Sigmoid colon (tissue), 3 donors: ENCODE measurements at regions not wholly inside any gene's neighbourhood (a gene's known extent, or its start where the extent isn't known, plus 50 kb on each side); places are given as distances from the start of the nearest gene placed in this dataset.

Experiments used
- POLR2A ChIP-seq, 2 donors: fragments of 450-650 bp; IDR thresholded peaks; one replicate each; pipeline ENCODE4 v1.6.1; 2016; ENCODE audit warnings: antibody characterized with exemption in 2 of 2, mild to moderate bottlenecking in 2 of 2, moderate library complexity in 2 of 2
- TF ChIP-seq, protein P1 (sequence below), 4 experiments: fragments of 450-650 bp in 3 of 4; fragments of 200-600 bp in 1 of 4; IDR thresholded peaks; one replicate each; pipeline ENCODE4 v1.5.1; 2016 to 2019; ENCODE audit warnings: antibody characterized with exemption in 4 of 4, mild to moderate bottlenecking in 3 of 4, moderate library complexity in 2 of 4

DNA sequence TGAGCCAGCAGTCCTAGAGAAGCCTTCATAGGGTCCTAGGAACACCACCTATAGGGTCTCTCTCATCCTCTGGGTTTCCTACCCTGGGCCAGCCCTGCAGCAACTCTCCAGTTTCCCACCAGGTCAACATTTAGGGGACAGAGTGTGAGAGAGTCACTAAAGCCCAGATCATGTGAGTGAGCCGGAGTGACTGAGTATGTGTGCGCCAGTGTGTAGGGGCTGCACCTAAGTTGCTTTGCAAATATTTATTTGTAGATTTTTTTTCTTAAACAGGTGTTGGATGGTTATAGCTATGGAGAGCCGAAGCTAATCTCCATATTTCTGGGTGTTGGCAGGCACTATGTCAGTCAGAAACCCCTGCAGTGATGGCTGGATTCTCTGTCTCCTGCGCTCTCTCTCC lies 232.5 kb upstream of the NCAM1 start:
- TF ChIP-seq, protein P1, sequence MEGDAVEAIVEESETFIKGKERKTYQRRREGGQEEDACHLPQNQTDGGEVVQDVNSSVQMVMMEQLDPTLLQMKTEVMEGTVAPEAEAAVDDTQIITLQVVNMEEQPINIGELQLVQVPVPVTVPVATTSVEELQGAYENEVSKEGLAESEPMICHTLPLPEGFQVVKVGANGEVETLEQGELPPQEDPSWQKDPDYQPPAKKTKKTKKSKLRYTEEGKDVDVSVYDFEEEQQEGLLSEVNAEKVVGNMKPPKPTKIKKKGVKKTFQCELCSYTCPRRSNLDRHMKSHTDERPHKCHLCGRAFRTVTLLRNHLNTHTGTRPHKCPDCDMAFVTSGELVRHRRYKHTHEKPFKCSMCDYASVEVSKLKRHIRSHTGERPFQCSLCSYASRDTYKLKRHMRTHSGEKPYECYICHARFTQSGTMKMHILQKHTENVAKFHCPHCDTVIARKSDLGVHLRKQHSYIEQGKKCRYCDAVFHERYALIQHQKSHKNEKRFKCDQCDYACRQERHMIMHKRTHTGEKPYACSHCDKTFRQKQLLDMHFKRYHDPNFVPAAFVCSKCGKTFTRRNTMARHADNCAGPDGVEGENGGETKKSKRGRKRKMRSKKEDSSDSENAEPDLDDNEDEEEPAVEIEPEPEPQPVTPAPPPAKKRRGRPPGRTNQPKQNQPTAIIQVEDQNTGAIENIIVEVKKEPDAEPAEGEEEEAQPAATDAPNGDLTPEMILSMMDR (IDR thresholded peaks at IDR 0.05): no peak
- no peak for TF ChIP-seq POLR2A (IDR thresholded peaks at IDR 0.05)
